ENCODE measurements at regions not wholly inside any gene's neighbourhood (a gene's known extent, or its start where the extent isn't known, plus 50 kb on each side); places are given as distances from the start of the nearest gene placed in this dataset.

- ATAC-seq, result no peak
- no peak for DNase-seq (ENCODE audit: low read depth in 1 of 2, low spot score in 1 of 2)
- Histone ChIP-seq H3K4me3 (no peak overlapping the region), H3K4me1 (no peaks in the 10 kb centered on the region), H3K4me2 (no peak overlapping the region), H3K27ac (no peak overlapping the region), H3K9me3 (peaks cover 4% of the 10 kb centered on the region; the same call in 1 of the 3 replicates)
- FAIRE-seq, result no peak
- ChIA-PET CTCF (no interaction called here), POLR2A (no interaction called here)
- no peak for TF ChIP-seq ZFP36 (IDR thresholded peaks at IDR 0.05; ENCODE audit: borderline replicate concordance, partially characterized antibody)
- no peak for TF ChIP-seq RCOR1 (IDR thresholded peaks at IDR 0.05; ENCODE audit: low read depth, low read length)
- TF ChIP-seq FOXS1 (CRISPR knock-in tag; IDR thresholded peaks at IDR 0.05), result no peak
- TF ChIP-seq EHF (CRISPR knock-in tag; IDR thresholded peaks at IDR 0.05), result no peak
- TF ChIP-seq HMGXB4 (CRISPR knock-in tag; IDR thresholded peaks at IDR 0.05; ENCODE audit: borderline replicate concordance), result no peak
- 2% methylated on average over 2 of the region's 2 CpGs for WGBS (ENCODE audit: missing lambda C conversion rate)
These were observed 1375.4 kb downstream of the ZPLD1 start for GRCh38 chr3:103810167-103810566.

- POLR2A ChIA-PET, result no interaction called here
These were observed 1379.1 kb downstream of the ZPLD1 start for GRCh38 chr3:103813955-103814354.

GRCh38 chr3:103818398-103818797 is 1383.6 kb downstream of the ZPLD1 start:
- no peak for TF ChIP-seq REST (IDR thresholded peaks at IDR 0.05)
- no peak for TF ChIP-seq ZNF302 (CRISPR knock-in tag; IDR thresholded peaks at IDR 0.05)
- TF ChIP-seq GATA3 (IDR thresholded peaks at IDR 0.05; ENCODE audit: borderline replicate concordance), result no peak
- no peak for TF ChIP-seq SREBF2 (IDR thresholded peaks at IDR 0.05)
- no peak for TF ChIP-seq JUNB (IDR thresholded peaks at IDR 0.05)
- no peak for DNase-seq (ENCODE audit: low read depth in 1 of 2, low spot score in 1 of 2)
- no peaks in the 10 kb centered on the region for H3K9me3 ChIP-seq
- WGBS (ENCODE audit: missing lambda C conversion rate), result 42% methylated on average over 3 of the region's 3 CpGs
- POLR2A ChIA-PET, result no interaction called here
- no peak overlapping the region for H3K4me3 ChIP-seq
- ATAC-seq, result no peak
- no peak for FAIRE-seq
- CTCF ChIA-PET, result no interaction called here
- no peaks in the 10 kb centered on the region for H3K4me1 ChIP-seq
- H3K4me2 ChIP-seq, result no peak overlapping the region
- no peak overlapping the region for H3K27ac ChIP-seq

More at GRCh38 chr3:103813955-103814354, 1379.1 kb downstream of the ZPLD1 start:
- no peak overlapping the region for H3K27ac ChIP-seq
- ATAC-seq (no peak), FAIRE-seq (no peak), DNase-seq (ENCODE audit: low read depth in 1 of 2, low spot score in 1 of 2) (no peak)
- no peak overlapping the region for H3K4me2 ChIP-seq
- H3K4me3 ChIP-seq, result no peak overlapping the region
- CTCF ChIA-PET, result interaction anchor here (0.6 kb wide), 1 partner anchor 932 kb away, joined by 3 read pairs; no protein-coding TSS in a partner anchor
- no peaks in the 10 kb centered on the region for H3K4me1 ChIP-seq
- no peaks in the 10 kb centered on the region for H3K9me3 ChIP-seq
- TF ChIP-seq HOXB13 (CRISPR knock-in tag; IDR thresholded peaks at IDR 0.05; ENCODE audit: low read depth), result no peak
- TF ChIP-seq RAD21 (conservative IDR thresholded peaks at IDR 0.05 in 1 of 2, IDR thresholded peaks at IDR 0.05 in 1 of 2), result no peak
- no peak for TF ChIP-seq SMC3 (IDR thresholded peaks at IDR 0.05)
- TF ChIP-seq CBX2 (IDR thresholded peaks at IDR 0.05; ENCODE audit: borderline replicate concordance, low read depth), result no peak
- TF ChIP-seq HOXB5 (CRISPR knock-in tag; IDR thresholded peaks at IDR 0.05), result no peak
- no peak for TF ChIP-seq FOXS1 (CRISPR knock-in tag; IDR thresholded peaks at IDR 0.05)
- TF ChIP-seq CBX8 (IDR thresholded peaks at IDR 0.05), result no peak
- TF ChIP-seq FOSL2 (IDR thresholded peaks at IDR 0.05), result no peak
- TF ChIP-seq FOSL2 (CRISPR knock-in tag; IDR thresholded peaks at IDR 0.05), result no peak
- TF ChIP-seq MAX (IDR thresholded peaks at IDR 0.05), result no peak
- TF ChIP-seq HOXA7 (CRISPR knock-in tag; IDR thresholded peaks at IDR 0.05), result no peak
- no peak for TF ChIP-seq CHD2 (IDR thresholded peaks at IDR 0.05; ENCODE audit: low read length, partially characterized antibody)
- no peak for TF ChIP-seq CEBPB (IDR thresholded peaks at IDR 0.05)
- TF ChIP-seq EHF (CRISPR knock-in tag; IDR thresholded peaks at IDR 0.05), result no peak
- TF ChIP-seq TFCP2L1 (CRISPR knock-in tag; IDR thresholded peaks at IDR 0.05), result no peak
- no peak for TF ChIP-seq KDM1A (IDR thresholded peaks at IDR 0.05; ENCODE audit: low read depth)
- no peak for TF ChIP-seq NR3C1 (IDR thresholded peaks at IDR 0.05)
- no peak for TF ChIP-seq USF2 (IDR thresholded peaks at IDR 0.05)
- TF ChIP-seq ZC3H11A (IDR thresholded peaks at IDR 0.05), result no peak
- WGBS (ENCODE audit: missing lambda C conversion rate), result 50% methylated on average over 1 of the region's 1 CpG

Data from A549 (cell line).